ENCODE measurements at regions not wholly inside any gene's neighbourhood (a gene's known extent, or its start where the extent isn't known, plus 50 kb on each side); places are given as distances from the start of the nearest gene placed in this dataset.

GRCh38 chr3:6726811-6727210, 134.1 kb upstream of the GRM7 start:
- Histone ChIP-seq H3K27ac (no peak overlapping the region), H3K9me3 (no peaks in the 10 kb centered on the region), H3K4me1 (no peaks in the 10 kb centered on the region), H3K27me3 (no peaks in the 10 kb centered on the region), H3K36me3 (no peaks in the 10 kb centered on the region), H3K4me3 (no peak overlapping the region)
- no peak for DNase-seq
- TF ChIP-seq POLR2AphosphoS5 (IDR thresholded peaks at IDR 0.05) (no peak), POLR2A (IDR thresholded peaks at IDR 0.05) (no peak), EP300 (IDR thresholded peaks at IDR 0.05) (no peak), CTCF (IDR thresholded peaks at IDR 0.05) (no peak)
- ATAC-seq (ENCODE audit: low FRiP score in 2 of 2): no peak

GRCh38 chr3:6732807-6733206, 128.1 kb upstream of the GRM7 start:
- H3K9me3 ChIP-seq: no peaks in the 10 kb centered on the region
- WGBS, 2 donors: 87 to 88% methylated on average over 2 of the region's 2 CpGs
- ATAC-seq (ENCODE audit: low FRiP score in 2 of 2) (no peak), DNase-seq (no peak)
- TF ChIP-seq CTCF (IDR thresholded peaks at IDR 0.05) (no peak), POLR2A (IDR thresholded peaks at IDR 0.05) (no peak), POLR2AphosphoS5 (IDR thresholded peaks at IDR 0.05) (no peak), EP300 (IDR thresholded peaks at IDR 0.05) (no peak)
- no peaks in the 10 kb centered on the region for H3K27me3 ChIP-seq
- H3K27ac ChIP-seq: no peak overlapping the region
- no peaks in the 10 kb centered on the region for H3K36me3 ChIP-seq
- H3K4me3 ChIP-seq: no peak overlapping the region
- H3K4me1 ChIP-seq: no peaks in the 10 kb centered on the region

- WGBS, 2 donors: 85 to 89% methylated on average over 5 of the region's 5 CpGs
- no peak for ATAC-seq (ENCODE audit: low FRiP score in 2 of 2)
Measured at GRCh38 chr3:6733699-6734394, 127.1 kb upstream of the GRM7 start.

GRCh38 chr3:6734395-6734746, 126.5 kb upstream of the GRM7 start:
- WGBS, 2 donors: 84 to 85% methylated on average over 5 of the region's 5 CpGs
- DNase-seq (no peak), ATAC-seq (ENCODE audit: low FRiP score in 2 of 2) (no peak)
- Histone ChIP-seq H3K9me3 (no peaks in the 10 kb centered on the region), H3K27ac (no peak overlapping the region), H3K36me3 (no peaks in the 10 kb centered on the region), H3K4me3 (no peak overlapping the region), H3K4me1 (no peaks in the 10 kb centered on the region), H3K27me3 (no peaks in the 10 kb centered on the region)
- no peak for TF ChIP-seq POLR2A (IDR thresholded peaks at IDR 0.05)
- no peak for TF ChIP-seq EP300 (IDR thresholded peaks at IDR 0.05)
- no peak for TF ChIP-seq CTCF (IDR thresholded peaks at IDR 0.05)
- TF ChIP-seq POLR2AphosphoS5 (IDR thresholded peaks at IDR 0.05): no peak

More at GRCh38 chr3:6733699-6734394, 127.1 kb upstream of the GRM7 start:
- H3K36me3 ChIP-seq: no peaks in the 10 kb centered on the region
- no peaks in the 10 kb centered on the region for H3K27me3 ChIP-seq
- H3K9me3 ChIP-seq: no peaks in the 10 kb centered on the region
- no peak for DNase-seq
- H3K4me3 ChIP-seq: no peak overlapping the region
- TF ChIP-seq EP300 (IDR thresholded peaks at IDR 0.05) (no peak), POLR2AphosphoS5 (IDR thresholded peaks at IDR 0.05) (no peak), CTCF (IDR thresholded peaks at IDR 0.05) (no peak), POLR2A (IDR thresholded peaks at IDR 0.05) (no peak)
- no peaks in the 10 kb centered on the region for H3K4me1 ChIP-seq
- H3K27ac ChIP-seq: no peak overlapping the region
